Epidermal melanocyte (primary cell): ENCODE measurements at regions not wholly inside any gene's neighbourhood (a gene's known extent, or its start where the extent isn't known, plus 50 kb on each side); places are given as distances from the start of the nearest gene placed in this dataset.
A peak's percentile ranks its signal among the peaks of the same experiment; 100 is the strongest.

ENCODE experiments used
- DNase-seq: peaks from one replicate; pipeline ENCODE4 v3.0.0; 2011; ENCODE audit warnings: low spot score; ENCODE audit not compliant: insufficient read length

DNA sequence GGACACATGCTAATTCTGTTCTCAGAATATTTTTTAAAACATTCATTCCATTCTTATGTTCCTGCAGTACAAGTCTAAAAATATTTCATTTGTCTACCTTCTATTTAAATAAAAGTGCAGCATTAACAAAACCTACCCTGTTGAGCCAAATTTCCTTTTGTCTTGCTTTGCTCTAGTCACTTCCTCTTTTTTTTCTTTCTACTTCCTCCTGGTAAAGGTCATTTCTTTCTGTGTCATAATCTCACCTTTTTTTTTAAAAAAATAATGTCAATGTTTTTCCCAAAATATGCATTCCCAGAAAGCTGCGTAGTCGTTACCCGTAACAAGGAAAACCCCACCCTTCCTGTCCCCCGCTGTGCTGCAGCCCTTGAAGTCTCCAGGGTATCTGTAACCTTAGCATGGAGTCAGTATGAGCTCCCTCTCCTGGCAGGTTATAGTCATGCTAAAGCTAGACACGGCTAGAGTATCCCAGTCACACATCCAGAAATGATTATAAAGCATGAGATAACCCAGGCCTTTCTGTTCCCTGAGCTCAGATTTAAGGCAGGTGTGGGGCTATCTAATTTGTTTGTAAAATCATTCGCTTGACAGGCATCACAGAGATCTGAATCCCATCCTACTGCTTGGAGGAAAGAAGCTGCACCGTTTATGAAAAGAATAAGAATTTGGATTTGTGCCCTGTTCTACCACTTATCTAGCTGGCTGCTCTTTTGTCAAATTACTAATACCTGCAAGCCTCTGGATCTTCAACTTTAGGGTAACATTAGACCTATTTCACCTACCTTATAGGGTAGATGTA lies 51.1 kb upstream of the EED start:
- DNase-seq: peak; percentile 77

DNA sequence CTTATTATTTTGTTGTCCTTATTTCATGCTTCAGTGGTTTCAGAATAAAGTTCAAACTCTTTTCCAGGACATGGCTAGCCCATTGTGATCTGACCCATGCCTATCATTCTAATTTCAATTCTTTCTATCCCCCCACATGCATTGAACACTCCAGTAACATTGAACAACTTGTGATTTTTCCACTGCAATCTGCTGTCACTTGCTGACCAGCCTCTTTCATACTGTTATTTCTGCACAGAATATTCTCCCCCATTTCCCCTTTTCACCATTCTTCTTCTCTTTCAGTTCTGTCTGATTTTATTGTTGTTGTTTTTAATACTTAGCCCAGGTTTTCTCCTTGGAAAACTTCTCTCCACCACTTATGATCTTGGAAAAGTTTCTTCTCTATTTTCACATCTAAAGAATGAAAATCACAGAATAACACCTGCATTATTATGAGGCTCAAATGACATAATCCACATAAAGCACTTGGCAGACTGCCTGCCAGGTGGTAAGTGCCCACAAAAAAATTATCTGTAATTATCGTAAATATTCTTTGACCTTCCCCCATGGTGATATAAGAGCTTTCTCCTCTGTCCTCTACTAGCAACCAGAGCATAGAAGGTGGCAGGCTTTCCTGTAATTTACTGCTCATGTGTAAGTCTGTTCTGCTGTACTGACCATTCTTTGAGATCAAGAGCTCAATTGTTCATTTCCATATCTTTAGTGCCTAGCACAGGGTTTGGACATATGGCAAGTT lies 51.9 kb upstream of the EED start:
- no peak for DNase-seq

DNA sequence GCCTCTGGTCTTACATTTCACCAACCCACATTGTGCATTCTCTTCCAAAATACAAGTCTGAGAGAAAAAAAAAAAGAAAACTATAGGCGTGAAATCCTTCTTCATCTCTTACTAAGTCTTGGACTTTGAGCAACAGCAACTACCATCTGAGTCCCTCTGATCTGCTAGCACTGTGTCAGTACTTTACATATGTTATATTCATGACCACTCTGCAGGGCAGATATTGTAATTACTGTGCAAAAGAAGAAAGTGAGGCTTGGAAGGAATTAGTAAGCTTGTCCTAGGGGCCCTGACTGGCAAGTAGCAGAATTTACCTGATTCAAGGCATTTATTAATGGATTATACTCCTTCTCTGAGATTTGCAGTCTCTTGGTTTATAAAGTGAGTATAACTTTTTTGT lies 52.7 kb upstream of the EED start:
- no peak for DNase-seq

GRCh38 chr11:86187027-86187426 lies 57.5 kb upstream of the EED start:
- no peak for DNase-seq

GRCh38 chr11:86186386-86186785 lies 58.2 kb upstream of the EED start:
- DNase-seq: no peak

DNA sequence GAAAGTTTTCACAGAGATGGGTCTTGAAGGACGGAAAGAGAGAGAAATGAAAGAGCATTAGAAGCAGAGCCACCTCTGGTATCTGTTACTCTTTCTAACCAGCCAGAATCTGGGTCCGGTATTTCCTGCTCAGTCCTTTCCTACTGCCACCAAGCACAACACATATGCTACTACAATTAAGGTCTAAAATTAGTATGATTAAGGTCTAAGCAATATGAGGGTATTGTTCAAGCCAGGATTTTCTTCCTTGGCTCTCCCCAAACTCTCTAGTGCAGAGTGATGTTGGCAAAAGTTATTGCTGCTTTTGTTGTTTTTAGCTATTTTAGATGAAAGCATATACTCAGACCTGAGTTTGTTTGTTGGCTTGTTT lies 59.2 kb upstream of the EED start:
- DNase-seq: no peak

GRCh38 chr11:86184728-86185380 lies 59.7 kb upstream of the EED start:
- DNase-seq: no peak

GRCh38 chr11:86183694-86184093 lies 60.9 kb upstream of the EED start:
- DNase-seq: no peak

- DNase-seq: no peak
Observed at GRCh38 chr11:86182976-86183584, 61.5 kb upstream of the EED start.

DNA sequence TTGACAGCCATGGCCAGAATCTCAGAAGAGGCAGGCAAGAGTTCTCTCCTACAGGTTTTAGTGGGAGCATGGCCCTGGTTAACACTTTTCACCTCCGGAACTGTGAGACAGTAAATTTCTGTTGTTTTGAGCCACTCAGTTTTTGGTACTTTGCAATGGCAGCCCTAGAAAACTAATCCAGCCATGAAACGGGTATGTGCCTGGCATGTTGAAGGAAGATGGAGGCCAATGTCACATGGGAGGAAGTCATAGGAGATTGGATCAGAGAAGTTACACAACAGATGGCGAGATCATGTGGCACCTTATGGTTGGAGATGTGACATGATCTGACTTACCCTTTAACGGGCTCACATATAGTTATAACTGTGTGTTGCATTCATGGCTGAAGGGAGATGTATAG lies 63.2 kb upstream of the EED start:
- no peak for DNase-seq

- DNase-seq: no peak
Observed at GRCh38 chr11:86180851-86181250, 63.7 kb upstream of the EED start.

DNA sequence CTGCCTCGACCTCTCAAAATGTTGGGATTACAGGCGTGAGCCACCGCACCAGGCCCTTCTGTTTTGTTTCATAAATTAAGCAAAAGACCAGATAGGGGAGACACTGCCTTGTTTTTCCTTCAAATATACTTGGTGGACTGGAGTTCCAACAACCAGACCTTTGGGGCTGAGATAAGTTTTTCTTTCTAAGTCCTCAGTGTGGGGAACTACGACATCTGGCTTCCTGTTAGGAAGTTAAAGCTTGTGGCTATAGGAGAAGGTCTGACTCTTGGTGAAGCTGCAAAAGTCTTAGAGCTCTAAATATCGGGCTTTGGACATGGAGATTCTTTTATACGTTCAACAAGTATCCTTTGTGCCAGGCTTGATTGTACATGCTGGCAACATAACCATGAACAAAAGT lies 64.1 kb upstream of the EED start:
- no peak for DNase-seq

- no peak for DNase-seq
Observed at GRCh38 chr11:86179646-86180064, 64.9 kb upstream of the EED start.

- no peak for DNase-seq
Observed at GRCh38 chr11:86177302-86177701, 67.3 kb upstream of the EED start.

DNA sequence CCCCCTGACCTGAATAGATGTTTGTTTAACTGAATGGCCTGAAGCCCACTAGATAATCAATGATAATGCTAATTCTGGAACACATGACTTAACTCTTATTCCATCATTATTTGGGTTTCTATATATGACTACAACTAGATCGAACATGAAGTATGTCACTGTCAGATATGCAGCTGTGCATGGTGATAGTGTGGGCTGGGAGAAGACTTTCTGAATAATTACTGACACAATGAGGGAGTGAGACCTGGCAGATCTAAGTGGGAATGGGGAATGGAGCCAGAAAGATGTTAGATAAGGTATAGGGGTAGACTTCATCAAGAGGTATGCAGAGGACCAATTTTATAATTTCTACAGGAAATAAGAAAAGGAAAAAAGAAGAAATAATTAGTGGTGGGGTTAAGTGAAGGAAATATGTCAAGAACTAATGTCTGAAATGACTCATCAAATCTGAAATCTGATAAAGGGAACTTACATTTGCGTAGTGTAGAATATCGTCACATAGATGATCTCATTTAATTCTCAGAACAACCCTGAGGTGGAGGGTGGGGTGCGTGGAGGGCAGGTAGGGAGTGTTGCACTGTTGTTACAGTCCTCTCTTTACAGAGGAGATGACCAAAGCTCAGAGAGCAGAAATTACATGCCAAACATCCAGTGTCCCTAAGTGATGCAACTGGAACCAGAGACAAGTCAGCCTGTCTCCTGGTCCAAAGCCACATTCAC lies 68.2 kb upstream of the EED start:
- DNase-seq: no peak

DNA sequence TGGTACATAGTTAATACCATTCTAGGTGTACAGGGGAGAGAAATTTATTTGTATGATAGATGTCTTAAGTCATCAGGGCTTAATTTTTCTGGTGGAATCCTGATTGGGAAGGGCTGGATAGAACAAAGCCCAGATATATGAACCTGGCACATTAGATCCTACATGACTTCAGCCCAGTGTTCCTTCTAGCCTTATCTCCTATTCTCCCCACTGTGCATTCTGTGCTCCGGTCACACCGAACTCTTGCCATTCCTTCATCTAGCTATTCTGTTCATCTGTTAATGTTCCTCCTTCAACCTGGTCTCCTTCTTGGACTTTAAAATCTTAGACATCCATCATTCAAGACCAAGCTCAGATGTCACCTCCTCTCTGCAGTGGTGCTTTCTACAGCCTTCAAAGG lies 68.9 kb upstream of the EED start:
- DNase-seq: no peak

- no peak for DNase-seq
Observed at GRCh38 chr11:86175191-86175590, 69.4 kb upstream of the EED start.

GRCh38 chr11:86174101-86175046 lies 70.2 kb upstream of the EED start:
- peak; percentile 37 for DNase-seq

GRCh38 chr11:86172894-86173293 lies 71.7 kb upstream of the EED start:
- DNase-seq: no peak

GRCh38 chr11:86171627-86172026 lies 72.9 kb upstream of the EED start:
- DNase-seq: no peak
